ENCODE measurements at regions not wholly inside any gene's neighbourhood (a gene's known extent, or its start where the extent isn't known, plus 50 kb on each side); places are given as distances from the start of the nearest gene placed in this dataset.

GRCh38 chr6:14031516-14031915 lies 86.1 kb upstream of the CD83 start:
- no peak for DNase-seq

- DNase-seq, result no peak
Measured at GRCh38 chr6:14035071-14035847, 82.3 kb upstream of the CD83 start.

DNA sequence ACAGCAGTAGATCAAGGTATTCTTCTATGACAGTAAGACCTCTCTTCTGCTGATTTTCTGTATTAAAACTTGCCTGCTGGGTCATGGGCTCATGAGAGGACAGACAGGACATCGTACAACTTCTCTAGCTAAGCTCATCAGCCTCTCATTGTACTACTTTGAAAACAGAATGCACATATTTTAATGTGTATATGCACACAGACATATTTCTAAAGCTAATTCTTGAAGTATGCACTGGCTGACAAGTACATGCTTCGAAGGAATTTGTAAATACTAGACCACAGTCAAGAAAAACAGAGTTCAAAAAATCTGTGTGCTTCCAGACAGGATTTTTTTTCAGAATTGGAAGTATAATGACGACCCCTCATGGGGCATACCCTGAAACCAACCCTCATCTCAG lies 81.7 kb upstream of the CD83 start:
- no peak for DNase-seq

DNA sequence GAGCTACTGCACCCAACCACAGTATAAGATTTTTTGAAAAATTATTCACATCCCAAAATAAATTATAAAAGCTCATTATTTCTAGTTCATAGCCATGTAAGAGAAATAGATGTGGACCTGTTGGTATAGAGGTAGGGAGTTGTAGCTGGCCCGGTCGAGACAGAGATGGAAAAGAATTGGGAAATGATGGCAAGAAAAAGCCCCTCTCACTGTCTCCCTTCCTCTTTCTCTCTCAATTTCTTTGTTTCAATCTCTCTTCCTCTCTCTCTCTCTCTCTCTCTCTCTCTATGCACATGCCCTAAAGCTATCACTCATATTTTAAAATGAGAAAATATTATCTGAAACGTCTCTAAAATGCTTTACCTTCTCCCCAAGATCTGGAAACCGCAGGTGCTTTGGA lies 80.7 kb upstream of the CD83 start:
- no peak for DNase-seq

- DNase-seq, result no peak
Measured at GRCh38 chr6:14037402-14038277, 79.9 kb upstream of the CD83 start.

- DNase-seq, result no peak
Measured at GRCh38 chr6:14038467-14039437, 78.8 kb upstream of the CD83 start.

DNA sequence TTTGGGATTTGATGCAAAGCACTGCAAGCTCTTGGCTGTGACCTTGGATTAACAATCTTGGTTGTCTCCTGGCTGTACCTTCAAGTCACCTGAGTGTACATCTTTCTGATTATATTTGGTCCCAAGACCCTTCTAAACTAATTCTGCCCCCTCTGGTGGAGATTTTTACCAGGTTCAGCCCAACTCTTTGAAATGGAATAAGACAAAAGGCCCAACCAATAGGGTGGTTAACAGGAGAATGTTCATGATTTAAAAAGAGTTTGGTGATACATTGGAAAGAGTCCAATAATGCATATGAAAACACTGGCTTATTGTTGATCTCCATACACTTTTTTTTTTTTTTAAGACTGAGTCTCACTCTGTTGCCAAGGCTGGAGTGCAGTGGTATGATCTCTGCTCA lies 77.5 kb upstream of the CD83 start:
- no peak for DNase-seq

- DNase-seq, result peak; percentile 74
Measured at GRCh38 chr6:14046476-14047068, 71.0 kb upstream of the CD83 start.

DNA sequence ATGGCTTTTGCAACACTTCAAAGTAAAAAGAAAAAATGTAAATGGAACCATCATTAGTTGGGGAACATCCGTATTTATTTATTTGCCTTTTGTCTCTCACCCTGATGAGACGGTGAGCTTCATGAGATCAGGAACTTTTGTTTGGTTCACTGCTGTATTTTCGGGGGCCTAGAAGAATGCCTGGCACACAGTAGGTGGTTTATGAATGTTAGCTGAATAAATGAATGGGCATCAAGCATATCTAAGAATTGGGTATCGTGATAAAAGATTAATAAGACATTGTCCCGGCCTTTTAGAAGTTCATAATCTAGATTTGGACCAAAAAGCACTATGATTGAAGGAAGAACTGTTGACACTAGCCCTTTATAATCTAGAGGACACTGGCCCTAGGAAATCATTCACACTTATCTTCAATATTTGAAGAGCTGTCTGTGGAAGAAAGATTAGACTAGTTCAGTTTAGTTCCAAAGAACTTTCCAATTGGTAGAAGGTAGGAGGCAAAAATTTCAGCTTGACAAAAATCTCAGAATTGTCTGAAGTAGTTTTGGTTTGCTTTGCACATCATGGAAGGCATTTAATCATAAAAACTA lies 70.3 kb upstream of the CD83 start:
- no peak for DNase-seq

DNA sequence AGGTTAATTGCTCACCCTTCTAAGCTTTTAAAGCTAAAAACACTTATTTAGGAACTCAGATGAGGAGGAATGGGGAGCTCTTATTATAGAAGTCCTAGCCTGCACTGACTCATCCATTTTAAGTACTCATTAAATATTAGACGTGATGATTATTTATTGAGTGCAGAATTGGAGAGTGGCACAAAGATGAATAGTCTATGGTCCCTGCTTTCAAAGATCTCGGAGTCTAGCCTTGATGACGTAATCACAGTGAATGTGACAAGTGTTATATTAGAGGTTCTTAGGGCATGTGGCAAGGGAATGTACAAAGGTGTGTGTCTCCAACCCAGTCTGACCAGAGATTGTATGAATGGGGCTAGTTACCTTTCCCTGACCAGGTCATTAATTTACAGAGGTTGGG lies 68.7 kb upstream of the CD83 start:
- no peak for DNase-seq

GRCh38 chr6:14051355-14051754 lies 66.2 kb upstream of the CD83 start:
- no peak for DNase-seq

DNA sequence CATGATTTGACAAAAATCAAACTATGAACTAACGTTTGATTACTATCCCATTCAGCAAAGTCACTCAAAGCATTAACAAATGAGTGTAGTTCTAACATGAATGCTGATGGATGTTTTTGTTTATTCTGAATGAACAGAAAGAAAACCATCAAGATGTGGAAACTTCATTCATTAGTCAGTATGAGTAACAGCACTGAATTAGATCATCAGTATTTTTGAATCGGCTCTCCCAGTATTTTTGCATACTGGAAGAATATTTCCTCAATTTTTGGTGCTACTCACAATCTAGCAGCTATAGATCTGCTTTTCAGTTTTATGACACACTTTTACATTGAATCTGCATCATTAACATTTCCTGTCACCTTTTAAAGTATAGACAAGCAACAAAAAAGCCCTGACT lies 63.8 kb upstream of the CD83 start:
- no peak for DNase-seq

- no peak for DNase-seq
Measured at GRCh38 chr6:14055541-14055940, 62.0 kb upstream of the CD83 start.

GRCh38 chr6:14058029-14058695 lies 59.4 kb upstream of the CD83 start:
- DNase-seq, result no peak

DNA sequence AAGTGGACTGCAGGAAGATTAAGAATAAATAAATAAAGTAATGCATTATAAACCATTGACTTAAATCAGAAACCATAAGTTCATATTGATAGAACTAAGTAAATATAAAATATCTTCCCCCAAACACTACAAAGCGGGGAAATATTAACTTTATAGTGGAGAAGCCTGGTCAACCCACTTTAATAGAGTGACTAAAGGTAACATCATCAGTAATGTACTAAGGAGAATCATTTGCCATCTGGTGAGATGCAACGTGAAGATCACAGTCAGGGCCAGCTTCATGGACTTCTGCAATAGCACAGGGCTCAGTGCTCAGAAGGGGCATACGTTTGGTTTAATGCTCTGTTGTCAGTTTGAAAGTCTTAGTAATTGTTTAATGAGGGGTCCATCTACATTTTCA lies 58.8 kb upstream of the CD83 start:
- DNase-seq, result no peak

GRCh38 chr6:14059791-14060436 lies 57.7 kb upstream of the CD83 start:
- DNase-seq, result no peak

- DNase-seq, result no peak
Measured at GRCh38 chr6:14060971-14061370, 56.6 kb upstream of the CD83 start.

DNA sequence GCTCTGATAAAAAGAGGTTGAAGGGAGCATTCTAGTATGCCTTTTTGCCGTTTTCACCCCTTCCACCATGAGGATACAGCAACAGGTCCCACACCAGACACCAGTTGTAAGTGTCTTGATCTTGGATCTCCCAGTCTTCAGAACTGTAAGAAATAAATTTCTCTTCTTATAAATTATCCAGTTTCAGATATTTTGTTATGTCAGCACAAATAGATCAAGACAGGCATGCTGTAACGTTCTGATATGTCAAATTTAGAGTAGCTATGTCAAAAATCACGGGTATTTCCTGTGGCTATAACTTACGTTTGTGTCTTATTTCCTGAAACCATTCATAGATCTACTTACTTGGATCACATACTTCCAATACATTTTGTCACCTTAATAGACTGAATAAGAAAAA lies 55.9 kb upstream of the CD83 start:
- DNase-seq, result no peak

- no peak for DNase-seq
Measured at GRCh38 chr6:14062345-14063029, 55.1 kb upstream of the CD83 start.

GRCh38 chr6:14063756-14064155 lies 53.8 kb upstream of the CD83 start:
- DNase-seq, result no peak

DNA sequence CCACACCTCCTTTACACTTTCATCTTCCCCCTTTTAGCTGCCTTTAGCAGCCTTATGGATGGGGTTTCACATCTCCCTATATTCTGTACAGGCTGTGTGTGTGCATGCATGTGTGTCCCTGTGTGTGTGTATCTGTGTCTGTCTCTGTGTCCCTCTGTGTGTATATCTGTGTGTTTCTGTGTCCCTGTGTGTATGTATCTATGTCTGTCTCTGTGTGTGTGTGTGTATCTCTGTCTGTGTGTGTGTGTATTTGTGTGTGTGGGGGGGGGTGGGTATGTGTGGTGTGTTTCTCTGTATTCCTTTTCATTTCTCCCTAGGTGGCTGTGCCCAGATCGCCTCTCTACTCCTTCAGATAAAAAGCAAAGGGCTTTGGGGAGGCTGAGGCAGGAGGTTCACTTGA lies 52.2 kb upstream of the CD83 start:
- DNase-seq, result no peak

Measured in activated effector memory CD4-positive, alpha-beta T cell treated with anti-CD3 and anti-CD28 coated beads, Interleukin-2, amount 50 U/mL, for 16 hours (primary cell).